HG03280 (cell line): ENCODE measurements at regions not wholly inside any gene's neighbourhood (a gene's known extent, or its start where the extent isn't known, plus 50 kb on each side); places are given as distances from the start of the nearest gene placed in this dataset.

Experiments used
- ATAC-seq: cut with Tn5 transposase; IDR thresholded peaks from one replicate; pipeline ENCODE4 v1.9.1; 2021; ENCODE audit warnings: mild to moderate bottlenecking, moderate library complexity; ENCODE audit not compliant: unreplicated experiment

- ATAC-seq, result no peak
These were observed 1274.8 kb downstream of the FSCB start for GRCh38 chr14:43232261-43232660.

- no peak for ATAC-seq
These were observed 1291.6 kb downstream of the FSCB start for GRCh38 chr14:43215524-43215923.

GRCh38 chr14:43207189-43207588 is 1299.9 kb downstream of the FSCB start:
- ATAC-seq, result no peak

- no peak for ATAC-seq
These were observed 1302.3 kb downstream of the FSCB start for GRCh38 chr14:43204816-43205215.

- no peak for ATAC-seq
These were observed 1306.6 kb downstream of the FSCB start for GRCh38 chr14:43200519-43200918.

GRCh38 chr14:43198465-43198864 is 1308.6 kb downstream of the FSCB start:
- no peak for ATAC-seq

- ATAC-seq, result no peak
These were observed 1322.5 kb downstream of the FSCB start for GRCh38 chr14:43184540-43184939.

- no peak for ATAC-seq
These were observed 1323.2 kb downstream of the FSCB start for GRCh38 chr14:43183916-43184315.

GRCh38 chr14:43175896-43176295 is 1331.2 kb downstream of the FSCB start:
- ATAC-seq, result no peak

GRCh38 chr14:43172899-43173548 is 1334.1 kb downstream of the FSCB start:
- no peak for ATAC-seq

- ATAC-seq, result no peak
These were observed 1337.4 kb downstream of the FSCB start for GRCh38 chr14:43169722-43170121.

GRCh38 chr14:43168371-43168925 is 1338.6 kb downstream of the FSCB start:
- ATAC-seq, result no peak

- no peak for ATAC-seq
These were observed 1340.9 kb downstream of the FSCB start for GRCh38 chr14:43166163-43166562.

- ATAC-seq, result no peak
These were observed 1341.4 kb downstream of the FSCB start for GRCh38 chr14:43165651-43166050.

- ATAC-seq, result no peak
These were observed 1345.6 kb downstream of the FSCB start for GRCh38 chr14:43161477-43161876.

GRCh38 chr14:43157661-43158060 is 1349.4 kb downstream of the FSCB start:
- ATAC-seq, result no peak

GRCh38 chr14:43155924-43156323 is 1351.2 kb downstream of the FSCB start:
- ATAC-seq, result no peak

GRCh38 chr14:43155258-43155657 is 1351.8 kb downstream of the FSCB start:
- no peak for ATAC-seq

GRCh38 chr14:43147485-43147884 is 1359.6 kb downstream of the FSCB start:
- no peak for ATAC-seq

GRCh38 chr14:43145361-43145760 is 1361.7 kb downstream of the FSCB start:
- no peak for ATAC-seq

- no peak for ATAC-seq
These were observed 1364.0 kb downstream of the FSCB start for GRCh38 chr14:43143106-43143505.

- ATAC-seq, result no peak
These were observed 1365.4 kb downstream of the FSCB start for GRCh38 chr14:43141636-43142191.

- no peak for ATAC-seq
These were observed 1366.6 kb downstream of the FSCB start for GRCh38 chr14:43140453-43140852.
